Astrocyte of the spinal cord (primary cell): ENCODE measurements at regions not wholly inside any gene's neighbourhood (a gene's known extent, or its start where the extent isn't known, plus 50 kb on each side); places are given as distances from the start of the nearest gene placed in this dataset.
"Not testable (repeated sequence)": the region's sequence is repeated elsewhere in the genome, so short reads cannot be mapped to it uniquely, and the experiment has no call there.

ENCODE experiments used
- DNase-seq: peaks from one replicate; pipeline ENCODE4 v3.0.0; 2011; ENCODE audit warnings: low read depth, low spot score
- H3K4me3 ChIP-seq: 2 replicates; pipeline ENCODE4 v1.5.1; 2011; ENCODE audit warnings: low read depth, mild to moderate bottlenecking, low read length, moderate library complexity
- in situ Hi-C: cut with HindIII; loops from 2 replicates; pipeline ENCODE4 v1.10.0; 2017; ENCODE audit warnings: low sequenced_read_pairs
- TF ChIP-seq, protein P1 (sequence below): IDR thresholded peaks from 2 replicates; pipeline ENCODE4 v1.5.1; 2012; ENCODE audit warnings: low read depth, mild to moderate bottlenecking, low read length, inconsistent platforms

DNA sequence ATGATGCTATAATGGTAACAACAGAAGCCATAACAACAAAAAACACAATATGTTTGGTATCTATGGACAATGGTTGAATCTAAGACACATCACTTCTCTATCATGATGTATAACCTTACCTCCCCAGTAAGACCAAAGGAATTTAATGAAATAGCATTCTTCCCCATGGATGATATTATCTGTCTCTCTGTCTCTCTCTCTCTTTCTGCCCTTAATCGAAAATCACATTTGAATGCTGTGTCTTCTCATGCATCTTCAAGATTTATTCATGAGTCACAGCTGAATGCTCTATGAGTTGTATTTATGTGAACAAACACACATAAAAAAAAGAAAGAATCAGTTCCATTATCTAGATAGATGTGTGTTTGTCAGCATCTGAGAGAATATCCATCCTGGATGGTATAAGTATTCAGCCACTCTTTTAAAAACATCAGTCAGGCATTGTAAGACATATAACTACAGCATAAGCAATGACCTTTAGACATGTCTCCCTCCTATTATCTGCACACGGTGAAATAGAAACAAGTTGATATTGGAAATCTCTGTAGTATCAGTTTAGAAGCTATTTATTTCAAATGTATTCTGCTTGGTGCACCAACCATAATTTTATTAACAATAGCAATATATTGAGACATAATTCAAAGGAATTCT is 433.3 kb downstream of the TOX3 start:
- TF ChIP-seq, protein P1, sequence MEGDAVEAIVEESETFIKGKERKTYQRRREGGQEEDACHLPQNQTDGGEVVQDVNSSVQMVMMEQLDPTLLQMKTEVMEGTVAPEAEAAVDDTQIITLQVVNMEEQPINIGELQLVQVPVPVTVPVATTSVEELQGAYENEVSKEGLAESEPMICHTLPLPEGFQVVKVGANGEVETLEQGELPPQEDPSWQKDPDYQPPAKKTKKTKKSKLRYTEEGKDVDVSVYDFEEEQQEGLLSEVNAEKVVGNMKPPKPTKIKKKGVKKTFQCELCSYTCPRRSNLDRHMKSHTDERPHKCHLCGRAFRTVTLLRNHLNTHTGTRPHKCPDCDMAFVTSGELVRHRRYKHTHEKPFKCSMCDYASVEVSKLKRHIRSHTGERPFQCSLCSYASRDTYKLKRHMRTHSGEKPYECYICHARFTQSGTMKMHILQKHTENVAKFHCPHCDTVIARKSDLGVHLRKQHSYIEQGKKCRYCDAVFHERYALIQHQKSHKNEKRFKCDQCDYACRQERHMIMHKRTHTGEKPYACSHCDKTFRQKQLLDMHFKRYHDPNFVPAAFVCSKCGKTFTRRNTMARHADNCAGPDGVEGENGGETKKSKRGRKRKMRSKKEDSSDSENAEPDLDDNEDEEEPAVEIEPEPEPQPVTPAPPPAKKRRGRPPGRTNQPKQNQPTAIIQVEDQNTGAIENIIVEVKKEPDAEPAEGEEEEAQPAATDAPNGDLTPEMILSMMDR = no peak
- in situ Hi-C loops = no loop called here
- no peak for DNase-seq

DNA sequence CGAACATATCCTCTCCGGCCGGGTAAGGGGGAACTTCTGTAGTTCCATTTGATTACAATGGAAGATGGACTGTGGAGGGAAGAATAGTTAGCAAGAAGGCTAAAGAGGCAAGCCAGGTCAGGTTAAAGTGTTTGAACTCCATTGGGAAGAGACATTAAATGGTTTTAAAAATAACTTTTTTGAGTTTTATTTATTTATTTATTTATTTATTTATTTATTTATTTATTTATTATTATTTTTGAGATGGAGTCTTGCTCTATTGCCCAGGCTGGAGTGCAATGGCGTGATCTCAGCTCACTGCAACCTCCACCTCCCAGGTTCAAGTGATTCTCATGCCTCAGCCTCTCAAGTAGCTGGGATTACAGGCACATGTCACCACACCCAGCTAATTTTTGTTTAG is 441.9 kb downstream of the TOX3 start:
- in situ Hi-C loops, H3K4me3 ChIP-seq, DNase-seq: not testable (repeated sequence)

More for the DNA sequence above, 433.3 kb downstream of the TOX3 start:
- no peak overlapping the region for H3K4me3 ChIP-seq

DNA sequence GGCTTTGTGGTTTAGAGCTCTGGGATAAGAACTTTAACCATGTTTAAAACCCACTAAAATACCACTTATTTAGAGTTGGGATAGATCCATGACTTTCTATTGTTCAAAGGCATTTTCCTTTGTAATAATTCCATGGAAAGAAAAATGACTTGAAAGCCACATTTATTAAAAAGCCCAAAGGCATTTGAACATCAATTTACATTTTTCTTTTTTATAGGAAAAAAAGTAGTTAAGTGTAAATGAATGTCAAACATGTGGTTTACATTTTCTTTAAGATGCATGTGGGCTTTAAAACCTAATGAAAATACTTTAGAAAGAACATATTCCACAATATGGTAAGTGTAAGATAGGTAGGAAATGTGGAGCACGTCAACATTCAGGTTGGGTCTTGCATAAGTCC is 443.2 kb downstream of the TOX3 start:
- TF ChIP-seq, protein P1 = no peak
- in situ Hi-C loops = no loop called here
- H3K4me3 ChIP-seq = no peak overlapping the region
- DNase-seq = no peak

DNA sequence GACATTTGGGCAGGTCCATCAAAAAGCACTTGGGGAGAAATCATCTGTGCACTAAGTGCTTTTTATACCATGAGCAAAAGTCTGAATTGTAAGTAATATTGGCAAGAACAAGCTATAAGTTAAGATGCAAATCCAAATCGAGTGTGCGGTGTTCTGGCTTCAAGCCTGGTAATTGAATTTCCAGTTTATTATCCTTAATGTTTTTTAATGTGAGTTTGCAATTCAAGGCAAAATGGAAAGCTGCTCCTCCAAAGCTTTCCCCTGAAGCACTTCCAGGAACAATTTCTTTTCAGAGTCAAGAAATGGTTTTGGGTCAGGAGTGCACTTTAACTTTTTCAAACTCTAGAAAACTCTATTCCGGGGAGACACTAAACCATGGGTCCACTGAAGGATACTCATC is 445.7 kb downstream of the TOX3 start:
- DNase-seq = no peak
- in situ Hi-C loops = no loop called here
- TF ChIP-seq, protein P1 = no peak
- no peak overlapping the region for H3K4me3 ChIP-seq

DNA sequence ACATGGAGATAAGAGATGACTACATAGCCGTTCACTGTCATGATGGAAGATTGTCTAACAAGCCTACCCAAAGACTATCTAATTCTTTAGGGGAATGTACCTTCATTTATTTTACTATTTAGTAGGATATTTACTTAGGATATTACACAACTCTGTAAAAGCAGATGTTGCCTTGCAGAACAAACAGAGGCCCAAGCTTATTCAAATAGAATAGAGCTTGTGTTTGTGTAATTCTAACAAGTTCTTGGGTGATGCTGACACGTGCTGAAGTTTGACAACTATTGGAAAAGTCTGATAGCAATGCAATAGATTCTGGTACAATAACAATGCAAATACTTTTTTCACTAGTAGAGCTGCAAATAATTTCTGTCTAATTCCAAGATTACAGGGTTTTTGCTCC is 447.6 kb downstream of the TOX3 start:
- TF ChIP-seq, protein P1 = no peak
- in situ Hi-C loops = no loop called here

DNA sequence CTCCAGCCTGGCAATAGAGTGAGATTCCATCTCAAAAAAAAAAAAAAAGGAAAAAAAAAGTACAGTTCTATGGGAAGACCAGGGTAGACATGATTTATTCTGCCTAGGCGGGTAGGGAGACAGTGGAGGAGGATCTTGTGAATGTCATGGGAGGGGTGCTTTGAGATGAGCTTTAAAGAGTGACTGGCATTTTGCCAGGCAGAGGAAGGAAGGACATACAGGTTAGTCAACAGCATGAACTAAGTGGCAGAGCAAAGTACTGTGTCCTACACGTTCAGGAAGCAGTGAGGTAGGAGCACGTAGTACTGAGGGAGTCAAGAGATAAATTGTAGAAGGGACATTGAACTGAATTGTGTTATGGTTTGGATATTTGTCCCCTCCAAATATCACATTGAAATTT is 451.5 kb downstream of the TOX3 start:
- in situ Hi-C loops = no loop called here
- DNase-seq = no peak
- TF ChIP-seq, protein P1 = no peak
- no peak overlapping the region for H3K4me3 ChIP-seq

More for the DNA sequence above, 447.6 kb downstream of the TOX3 start:
- H3K4me3 ChIP-seq = no peak overlapping the region
- no peak for DNase-seq

DNA sequence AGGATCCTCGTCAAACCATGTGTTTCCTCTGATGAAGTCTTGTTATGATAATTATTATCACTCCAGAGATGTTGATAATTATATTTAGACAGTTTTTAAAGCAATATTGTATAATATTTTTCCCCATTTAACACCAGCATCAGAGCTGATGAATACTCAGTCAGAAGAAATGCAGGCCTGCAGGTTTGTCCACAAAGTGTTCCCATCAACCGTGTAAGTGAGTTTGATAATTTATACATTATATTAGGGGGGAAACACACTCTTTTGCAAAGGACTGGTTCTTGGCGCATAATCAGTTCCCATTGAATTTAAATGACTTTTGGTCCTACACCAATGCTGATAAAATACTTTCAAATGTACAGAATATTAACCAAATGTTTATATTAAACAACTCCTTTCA is 454.8 kb downstream of the TOX3 start:
- DNase-seq = no peak
- in situ Hi-C loops = no loop called here
- no peak overlapping the region for H3K4me3 ChIP-seq
- TF ChIP-seq, protein P1 = no peak
